IPS-20b (cell line): ENCODE measurements at regions not wholly inside any gene's neighbourhood (a gene's known extent, or its start where the extent isn't known, plus 50 kb on each side); places are given as distances from the start of the nearest gene placed in this dataset.

ENCODE experiments used
- H3K27ac ChIP-seq: one replicate; pipeline ENCODE4 v1.5.1; 2013; ENCODE audit warnings: low read length
- H3K27me3 ChIP-seq: 2 replicates; pipeline ENCODE4 v1.6.1; 2013; ENCODE audit warnings: mild to moderate bottlenecking, low read length, inconsistent platforms; ENCODE audit not compliant: insufficient read depth
- H3K36me3 ChIP-seq: 2 replicates; pipeline ENCODE4 v1.6.1; 2013; ENCODE audit warnings: low read depth, mild to moderate bottlenecking, inconsistent platforms, low read length, moderate library complexity; ENCODE audit not compliant: insufficient read depth
- H3K4me1 ChIP-seq: 2 replicates; pipeline ENCODE4 v1.6.1; 2013; ENCODE audit warnings: mild to moderate bottlenecking, control low read depth, inconsistent platforms, low read length, moderate library complexity; ENCODE audit not compliant: insufficient read depth
- H3K4me3 ChIP-seq: 2 replicates; pipeline ENCODE4 v1.5.1; 2013; ENCODE audit warnings: mild to moderate bottlenecking, low read length, inconsistent platforms
- H3K9ac ChIP-seq: 2 replicates; pipeline ENCODE4 v1.6.1; 2013; ENCODE audit warnings: low read depth, mild to moderate bottlenecking, inconsistent platforms, low read length, moderate library complexity
- H3K9me3 ChIP-seq: 2 replicates; pipeline ENCODE4 v1.6.1; 2013; ENCODE audit warnings: mild to moderate bottlenecking, low read depth, low read length, inconsistent platforms; ENCODE audit not compliant: insufficient read depth

- Histone ChIP-seq H3K27ac (no peak overlapping the region), H3K9me3 (no peaks in the 10 kb centered on the region), H3K9ac (no peak overlapping the region), H3K36me3 (no peaks in the 10 kb centered on the region), H3K4me3 (no peak overlapping the region), H3K4me1 (no peaks in the 10 kb centered on the region), H3K27me3 (no peaks in the 10 kb centered on the region)
Measured at GRCh38 chr12:25835385-25835784, 123.1 kb upstream of the RASSF8 start.

DNA sequence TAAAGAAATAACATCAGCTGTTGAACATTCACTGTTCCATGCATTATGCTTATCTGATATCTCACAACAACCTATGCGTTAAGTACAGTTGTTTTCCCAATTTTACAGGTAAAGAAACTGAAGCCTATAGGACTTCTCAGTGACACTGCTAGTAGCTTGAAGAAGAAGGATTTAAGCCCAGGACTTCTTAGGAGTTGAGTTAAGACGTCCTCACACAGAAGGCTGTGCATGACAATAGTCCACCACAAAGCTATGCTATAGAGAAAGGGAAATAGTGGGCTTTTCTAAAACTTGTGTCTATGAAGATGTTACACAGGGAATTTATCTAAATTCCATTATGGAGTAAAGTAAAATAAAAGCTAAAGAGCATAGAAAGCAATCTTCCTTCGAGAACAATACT is 120.5 kb upstream of the RASSF8 start:
- Histone ChIP-seq H3K9me3 (no peaks in the 10 kb centered on the region), H3K4me3 (no peak overlapping the region), H3K27ac (no peak overlapping the region), H3K4me1 (no peaks in the 10 kb centered on the region), H3K27me3 (no peaks in the 10 kb centered on the region), H3K9ac (no peak overlapping the region), H3K36me3 (no peaks in the 10 kb centered on the region)

GRCh38 chr12:25839470-25839869 is 119.0 kb upstream of the RASSF8 start:
- Histone ChIP-seq H3K27ac (no peak overlapping the region), H3K9ac (no peak overlapping the region), H3K4me3 (no peak overlapping the region), H3K9me3 (no peaks in the 10 kb centered on the region), H3K27me3 (no peaks in the 10 kb centered on the region), H3K4me1 (peaks cover 3% of the 10 kb centered on the region; the same call in 1 of the 2 replicates), H3K36me3 (no peaks in the 10 kb centered on the region)

DNA sequence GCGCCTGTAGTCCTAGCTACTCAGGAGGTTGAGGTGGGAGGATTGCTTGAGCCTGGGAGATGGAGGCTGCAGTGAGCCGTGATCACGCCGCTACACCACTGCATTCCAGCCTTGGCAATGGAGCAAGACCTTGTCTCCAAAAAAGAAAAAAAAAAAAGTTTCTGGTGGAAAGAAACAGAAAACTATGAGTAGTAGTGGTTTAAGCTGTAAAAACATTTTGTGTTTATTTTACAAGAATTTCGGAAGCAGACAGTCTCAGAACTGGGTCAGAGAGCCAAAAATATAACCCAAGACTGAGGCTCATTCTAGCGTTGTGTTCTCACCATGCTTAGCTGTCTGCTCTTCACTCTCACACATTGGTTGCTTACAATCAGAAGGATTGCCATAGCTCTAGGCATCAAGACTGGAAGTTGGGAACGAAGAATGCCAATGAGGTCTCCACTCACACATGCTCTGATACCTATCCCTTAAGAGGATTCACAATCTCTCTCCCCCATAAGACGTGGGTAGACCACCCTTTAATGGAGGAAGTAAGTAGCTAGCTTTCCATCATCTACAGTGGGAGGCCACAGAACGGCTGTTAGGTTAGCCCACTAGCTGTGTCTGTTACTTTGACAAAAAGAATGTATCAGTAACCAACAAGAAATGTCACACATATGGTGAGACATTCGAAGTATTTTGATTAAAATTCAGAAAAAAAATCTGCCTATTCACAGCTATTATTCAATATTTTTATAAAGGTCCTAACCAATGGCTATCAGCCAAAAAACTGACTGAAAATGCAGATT is 117.6 kb upstream of the RASSF8 start:
- no peak overlapping the region for H3K27ac ChIP-seq
- no peaks in the 10 kb centered on the region for H3K36me3 ChIP-seq
- peaks cover 3% of the 10 kb centered on the region; the same call in 1 of the 2 replicates for H3K4me1 ChIP-seq
- H3K27me3 ChIP-seq, result no peaks in the 10 kb centered on the region
- no peaks in the 10 kb centered on the region for H3K9me3 ChIP-seq
- H3K4me3 ChIP-seq, result no peak overlapping the region
- H3K9ac ChIP-seq, result no peak overlapping the region

GRCh38 chr12:25842254-25842653 is 116.2 kb upstream of the RASSF8 start:
- Histone ChIP-seq H3K9ac (no peak overlapping the region), H3K4me1 (peaks cover 3% of the 10 kb centered on the region; the same call in 1 of the 2 replicates), H3K27me3 (no peaks in the 10 kb centered on the region), H3K27ac (no peak overlapping the region), H3K4me3 (no peak overlapping the region), H3K36me3 (no peaks in the 10 kb centered on the region), H3K9me3 (no peaks in the 10 kb centered on the region)

DNA sequence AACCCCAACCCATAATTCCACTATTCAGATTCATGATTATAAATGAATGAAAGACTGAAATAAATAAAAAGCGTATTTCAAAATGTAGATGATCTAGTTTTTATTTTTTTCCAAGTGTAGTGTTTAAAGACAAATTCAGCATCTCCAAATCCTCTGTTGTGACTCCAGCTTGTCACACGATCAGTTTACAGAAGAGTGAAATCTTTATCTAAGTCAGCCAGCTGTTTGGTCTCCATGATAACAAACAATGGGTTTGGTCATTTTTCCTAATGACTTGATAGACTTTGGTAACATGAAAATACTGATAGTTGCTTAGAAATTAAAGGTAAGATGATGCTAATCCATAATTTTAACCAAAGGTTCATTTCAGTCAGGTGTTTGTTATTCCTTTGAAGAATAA is 114.5 kb upstream of the RASSF8 start:
- Histone ChIP-seq H3K27me3 (no peaks in the 10 kb centered on the region), H3K4me3 (no peak overlapping the region), H3K9me3 (no peaks in the 10 kb centered on the region), H3K27ac (no peak overlapping the region), H3K36me3 (no peaks in the 10 kb centered on the region), H3K9ac (no peak overlapping the region), H3K4me1 (peaks cover 3% of the 10 kb centered on the region; the same call in 1 of the 2 replicates)

DNA sequence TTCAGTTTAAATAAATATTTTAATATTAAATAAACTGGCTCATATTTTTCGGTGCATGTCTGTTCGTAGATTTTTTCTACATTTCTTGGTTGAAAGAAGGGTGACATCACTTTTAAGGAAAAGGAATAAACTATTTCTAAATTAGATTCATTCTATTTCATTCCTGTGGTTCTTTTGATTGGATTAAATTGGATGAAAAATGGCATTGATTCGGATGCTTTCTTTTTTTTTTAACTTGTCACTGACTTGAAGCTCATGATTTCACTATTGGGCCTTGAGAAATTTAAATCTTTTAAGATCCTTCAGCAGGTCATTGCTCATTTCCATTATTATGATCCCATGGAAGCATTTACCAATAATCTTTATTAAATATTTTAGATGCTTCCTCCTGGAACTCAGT is 113.1 kb upstream of the RASSF8 start:
- Histone ChIP-seq H3K27ac (no peak overlapping the region), H3K9ac (no peak overlapping the region), H3K36me3 (no peaks in the 10 kb centered on the region), H3K4me1 (peaks cover 3% of the 10 kb centered on the region; the same call in 1 of the 2 replicates), H3K9me3 (no peaks in the 10 kb centered on the region), H3K4me3 (no peak overlapping the region), H3K27me3 (no peaks in the 10 kb centered on the region)

DNA sequence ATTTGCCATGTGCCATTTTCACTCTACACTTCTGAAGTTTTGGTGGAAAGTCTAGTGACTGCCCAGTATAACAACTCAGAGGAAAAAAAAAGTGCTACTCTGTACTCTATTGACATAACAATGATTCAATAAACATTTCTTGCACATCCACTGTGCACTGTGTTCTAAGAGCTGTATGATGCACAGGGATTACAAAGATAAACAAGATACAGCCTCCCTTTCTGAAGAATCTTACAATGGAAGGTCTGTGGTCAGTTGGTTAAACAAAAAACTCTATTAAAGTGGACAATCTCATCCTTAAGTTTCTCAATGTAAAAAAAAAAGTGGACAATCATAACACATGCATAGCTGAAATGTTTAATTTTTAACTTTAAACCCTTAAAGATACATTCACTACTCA is 105.7 kb upstream of the RASSF8 start:
- Histone ChIP-seq H3K4me3 (no peak overlapping the region), H3K36me3 (no peaks in the 10 kb centered on the region), H3K4me1 (no peaks in the 10 kb centered on the region), H3K9me3 (no peaks in the 10 kb centered on the region), H3K9ac (no peak overlapping the region), H3K27ac (no peak overlapping the region), H3K27me3 (no peaks in the 10 kb centered on the region)

- Histone ChIP-seq H3K27ac (no peak overlapping the region), H3K4me3 (no peak overlapping the region), H3K36me3 (no peaks in the 10 kb centered on the region), H3K27me3 (no peaks in the 10 kb centered on the region), H3K9me3 (no peaks in the 10 kb centered on the region), H3K9ac (no peak overlapping the region), H3K4me1 (no peaks in the 10 kb centered on the region)
Measured at GRCh38 chr12:25853316-25854095, 105.0 kb upstream of the RASSF8 start.

DNA sequence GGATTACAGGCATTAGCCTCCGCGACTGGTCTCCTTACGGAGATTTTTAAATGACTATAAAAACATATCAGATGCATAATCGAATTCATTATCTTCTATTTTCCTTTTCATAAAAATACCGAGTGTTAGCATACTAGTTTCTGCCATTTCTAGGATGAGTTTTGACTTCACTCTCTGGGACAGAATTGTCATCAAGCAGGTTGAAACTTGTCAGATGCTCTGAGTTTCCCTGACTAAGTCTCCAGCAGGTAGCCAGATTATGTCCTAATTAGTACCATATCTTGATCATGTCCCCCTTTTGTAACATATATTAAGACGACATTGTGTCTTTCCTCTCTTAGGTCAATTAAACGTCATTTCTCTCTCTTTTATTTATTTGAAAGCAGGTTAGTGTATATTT is 103.5 kb upstream of the RASSF8 start:
- H3K9ac ChIP-seq, result no peak overlapping the region
- H3K27ac ChIP-seq, result no peak overlapping the region
- H3K36me3 ChIP-seq, result no peaks in the 10 kb centered on the region
- H3K9me3 ChIP-seq, result no peaks in the 10 kb centered on the region
- no peaks in the 10 kb centered on the region for H3K27me3 ChIP-seq
- no peak overlapping the region for H3K4me3 ChIP-seq
- no peaks in the 10 kb centered on the region for H3K4me1 ChIP-seq

DNA sequence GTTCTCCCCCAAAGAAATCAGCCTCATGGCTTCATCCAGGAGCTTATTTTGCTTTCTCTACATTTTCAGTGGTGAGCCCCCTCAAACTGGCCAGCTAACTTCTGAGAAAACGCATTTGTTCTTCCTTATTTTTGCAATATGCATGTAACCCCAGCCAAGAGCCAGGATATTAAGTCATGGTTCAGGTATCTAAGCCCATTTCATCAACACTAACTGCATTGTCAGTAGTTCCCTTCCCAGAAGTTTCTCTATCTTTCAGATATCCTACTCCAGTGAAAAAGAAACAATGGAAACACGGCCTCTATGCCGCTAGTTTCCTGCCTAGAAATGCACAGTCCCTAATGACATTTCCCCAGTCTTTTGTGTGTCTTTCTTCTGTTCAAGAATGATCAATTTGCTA is 102.8 kb upstream of the RASSF8 start:
- Histone ChIP-seq H3K4me1 (no peaks in the 10 kb centered on the region), H3K9ac (no peak overlapping the region), H3K36me3 (no peaks in the 10 kb centered on the region), H3K27ac (no peak overlapping the region), H3K4me3 (no peak overlapping the region), H3K27me3 (no peaks in the 10 kb centered on the region), H3K9me3 (no peaks in the 10 kb centered on the region)

DNA sequence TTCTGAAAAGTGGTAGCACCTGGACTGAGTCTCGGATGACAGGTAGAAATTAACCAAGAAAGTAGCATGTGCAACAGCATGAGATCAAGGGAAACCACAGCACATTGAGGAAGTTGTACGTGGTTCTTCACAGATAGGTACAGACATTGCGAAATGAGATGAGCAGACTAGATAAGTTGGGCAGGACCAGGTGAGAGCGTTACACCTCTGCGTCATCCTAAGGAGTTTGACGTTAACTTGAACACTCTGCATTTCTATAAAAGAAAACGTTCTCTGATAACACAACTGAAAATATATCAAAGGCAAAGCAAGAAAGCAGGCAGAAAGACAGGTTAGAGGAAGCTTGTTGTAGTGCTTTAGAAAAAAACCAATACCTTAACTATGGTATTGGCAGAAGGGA is 98.5 kb upstream of the RASSF8 start:
- Histone ChIP-seq H3K4me3 (no peak overlapping the region), H3K9me3 (no peaks in the 10 kb centered on the region), H3K27me3 (no peaks in the 10 kb centered on the region), H3K27ac (no peak overlapping the region), H3K36me3 (no peaks in the 10 kb centered on the region), H3K4me1 (peaks cover 3% of the 10 kb centered on the region; the same call in 1 of the 2 replicates), H3K9ac (no peak overlapping the region)
